ENCODE measurements at regions not wholly inside any gene's neighbourhood (a gene's known extent, or its start where the extent isn't known, plus 50 kb on each side); places are given as distances from the start of the nearest gene placed in this dataset.

GRCh38 chr13:33537676-33538075 lies 252.1 kb upstream of the STARD13 start:
- H3K27ac ChIP-seq (ENCODE audit: insufficient read depth in 1 of 2, low read depth in 1 of 2, low read length in 2 of 2, poor library complexity in 1 of 2, severe bottlenecking in 2 of 2), result peak overlapping the region; percentile 23 to 55
- peaks cover 14 to 39% (median 33%) of the 10 kb centered on the region in 4 experiments for H3K4me1 ChIP-seq (ENCODE audit: control extremely low read depth in 1 of 4, control insufficient read depth in 4 of 4, insufficient read depth in 4 of 4, low read length in 3 of 4)
- H3K27me3 ChIP-seq (replicated peaks in 2 of 5; ENCODE audit: control insufficient read depth in 4 of 5, insufficient read depth in 5 of 5, low read length in 4 of 5), result no peaks in the 10 kb centered on the region
- DNase-seq, result peak in 2 of 3 donors; percentile 76 to 84
- ChIA-PET POLR2A (no interaction called here), CTCF (no interaction called here)
- no peak overlapping the region for H3K4me3 ChIP-seq (ENCODE audit: control insufficient read depth in 1 of 7, extremely low read depth in 1 of 7, insufficient read depth in 4 of 7, low read depth in 2 of 7, low read length in 6 of 7)
- WGBS (ENCODE audit: insufficient coverage), result 13% methylated on average over 1 of the region's 2 CpGs
- H3K9me3 ChIP-seq (ENCODE audit: control extremely low read depth in 1 of 5, control insufficient read depth in 4 of 5, insufficient read depth in 2 of 5, low read depth in 1 of 5, low read length in 4 of 5), result no peaks in the 10 kb centered on the region
- no peaks in the 10 kb centered on the region for H3K36me3 ChIP-seq (ENCODE audit: control insufficient read depth in 4 of 4, insufficient read depth in 4 of 4, low read length in 3 of 4)

- H3K36me3 ChIP-seq (ENCODE audit: control insufficient read depth in 4 of 4, insufficient read depth in 4 of 4, low read length in 3 of 4), result no peaks in the 10 kb centered on the region
- 90% methylated on average over 7 of the region's 7 CpGs for WGBS (ENCODE audit: insufficient coverage)
- H3K27me3 ChIP-seq (replicated peaks in 2 of 5; ENCODE audit: control insufficient read depth in 4 of 5, insufficient read depth in 5 of 5, low read length in 4 of 5), result no peaks in the 10 kb centered on the region
- H3K9me3 ChIP-seq (ENCODE audit: control extremely low read depth in 1 of 5, control insufficient read depth in 4 of 5, insufficient read depth in 2 of 5, low read depth in 1 of 5, low read length in 4 of 5), result no peaks in the 10 kb centered on the region
- no peak for DNase-seq
- H3K4me3 ChIP-seq (ENCODE audit: control insufficient read depth in 1 of 7, extremely low read depth in 1 of 7, insufficient read depth in 4 of 7, low read depth in 2 of 7, low read length in 6 of 7), result peak overlapping the region in 6 of 7 experiments; percentile 68 to 84 (median 75)
- H3K27ac ChIP-seq (ENCODE audit: insufficient read depth in 1 of 2, low read depth in 1 of 2, low read length in 2 of 2, poor library complexity in 1 of 2, severe bottlenecking in 2 of 2), result peak overlapping the region; percentile 98 to 100
- POLR2A ChIA-PET, result no interaction called here
- peaks cover 22 to 50% (median 41%) of the 10 kb centered on the region in 4 experiments for H3K4me1 ChIP-seq (ENCODE audit: control extremely low read depth in 1 of 4, control insufficient read depth in 4 of 4, insufficient read depth in 4 of 4, low read length in 3 of 4)
- CTCF ChIA-PET, result no interaction called here
These were observed 255.9 kb upstream of the STARD13 start for GRCh38 chr13:33541456-33541855.

DNA sequence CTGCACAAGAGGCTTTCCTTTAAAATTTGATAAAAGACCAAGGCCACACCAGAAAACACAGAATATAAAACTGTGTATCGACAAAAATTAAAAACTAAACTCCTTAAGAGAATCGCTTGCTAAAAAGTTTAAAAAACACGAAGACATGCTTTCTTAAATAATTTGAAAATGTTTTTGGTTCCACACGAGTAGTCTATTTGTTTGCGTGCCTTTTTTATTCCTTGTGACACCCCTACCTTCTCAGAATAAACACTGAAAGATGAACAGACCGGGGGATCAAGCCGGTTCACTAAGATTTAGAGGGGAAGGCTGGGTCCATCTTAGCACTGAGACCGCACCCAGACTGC lies 256.4 kb upstream of the STARD13 start:
- ChIA-PET CTCF (no interaction called here), POLR2A (no interaction called here)
- H3K4me3 ChIP-seq (ENCODE audit: control insufficient read depth in 1 of 7, extremely low read depth in 1 of 7, insufficient read depth in 4 of 7, low read depth in 2 of 7, low read length in 6 of 7), result peak overlapping the region in 6 of 7 experiments; percentile 68 to 84 (median 75)
- no peaks in the 10 kb centered on the region for H3K36me3 ChIP-seq (ENCODE audit: control insufficient read depth in 4 of 4, insufficient read depth in 4 of 4, low read length in 3 of 4)
- H3K27ac ChIP-seq (ENCODE audit: insufficient read depth in 1 of 2, low read depth in 1 of 2, low read length in 2 of 2, poor library complexity in 1 of 2, severe bottlenecking in 2 of 2), result peak overlapping the region; percentile 98 to 100
- H3K9me3 ChIP-seq (ENCODE audit: control extremely low read depth in 1 of 5, control insufficient read depth in 4 of 5, insufficient read depth in 2 of 5, low read depth in 1 of 5, low read length in 4 of 5), result no peaks in the 10 kb centered on the region
- peaks cover 19 to 46% (median 38%) of the 10 kb centered on the region in 4 experiments for H3K4me1 ChIP-seq (ENCODE audit: control extremely low read depth in 1 of 4, control insufficient read depth in 4 of 4, insufficient read depth in 4 of 4, low read length in 3 of 4)
- no peaks in the 10 kb centered on the region for H3K27me3 ChIP-seq (replicated peaks in 2 of 5; ENCODE audit: control insufficient read depth in 4 of 5, insufficient read depth in 5 of 5, low read length in 4 of 5)
- 0% methylated on average over 2 of the region's 8 CpGs for WGBS (ENCODE audit: insufficient coverage)
- DNase-seq, result no peak

DNA sequence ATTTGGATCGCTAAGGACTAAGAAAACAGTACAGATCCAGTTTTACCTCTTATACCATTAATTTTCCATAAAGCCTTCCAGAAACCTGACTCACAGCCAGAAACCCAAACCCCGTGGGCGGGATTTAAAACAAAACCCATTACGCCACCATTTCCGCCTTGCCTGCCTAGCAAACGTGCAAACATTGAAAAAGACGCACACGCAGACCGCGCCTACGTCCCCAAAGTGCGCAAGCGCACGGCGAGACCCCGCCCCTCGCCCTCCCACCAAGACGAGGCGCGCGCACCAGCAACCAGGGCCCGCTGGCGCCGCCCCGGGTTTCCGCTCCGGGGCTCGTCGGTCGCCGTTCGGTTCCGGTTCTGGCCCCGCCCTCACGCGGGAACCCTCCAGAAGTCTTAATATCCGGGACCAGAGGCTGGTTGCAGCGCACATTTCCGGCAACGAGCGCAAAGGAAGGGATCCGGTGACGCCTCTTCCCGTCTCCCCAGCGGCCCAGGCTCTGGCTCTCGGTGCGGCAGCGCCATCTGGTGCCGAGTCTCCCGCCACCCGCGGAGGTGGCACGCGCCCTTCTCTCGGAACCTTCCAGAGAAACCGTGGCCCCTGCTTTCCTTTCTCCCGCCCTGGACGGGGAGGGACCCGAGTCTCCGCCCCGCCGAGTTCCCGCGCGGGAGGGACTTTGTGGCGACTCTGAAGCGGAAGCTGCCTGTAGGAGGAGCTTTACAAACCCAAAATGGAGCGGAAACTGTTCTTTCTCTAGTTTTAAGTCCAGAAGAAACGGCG lies 256.9 kb upstream of the STARD13 start:
- H3K9me3 ChIP-seq (ENCODE audit: control extremely low read depth in 1 of 5, control insufficient read depth in 4 of 5, insufficient read depth in 2 of 5, low read depth in 1 of 5, low read length in 4 of 5), result no peaks in the 10 kb centered on the region

DNA sequence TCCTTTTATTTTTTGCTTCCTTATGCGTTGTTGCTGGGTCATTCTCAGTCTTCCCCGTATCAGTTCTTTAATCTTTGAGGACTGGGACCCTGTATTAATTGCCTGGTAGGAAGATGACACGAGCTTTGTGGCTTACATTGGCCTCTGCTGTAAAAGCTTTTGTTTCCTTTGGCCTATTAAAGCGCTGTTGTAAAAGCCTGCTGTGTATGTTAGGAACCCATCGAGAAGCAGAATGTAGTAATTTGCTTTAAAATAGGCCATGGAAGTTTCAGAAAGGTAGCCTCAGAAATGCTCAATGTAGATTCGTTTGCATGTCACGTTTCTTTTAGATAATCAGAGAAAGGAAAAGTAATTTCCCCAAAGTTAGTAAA lies 257.5 kb upstream of the STARD13 start:
- Histone ChIP-seq H3K4me1 (ENCODE audit: control extremely low read depth in 1 of 4, control insufficient read depth in 4 of 4, insufficient read depth in 4 of 4, low read length in 3 of 4) (peaks cover 18 to 39% (median 29%) of the 10 kb centered on the region in 4 experiments), H3K27ac (ENCODE audit: insufficient read depth in 1 of 2, low read depth in 1 of 2, low read length in 2 of 2, poor library complexity in 1 of 2, severe bottlenecking in 2 of 2) (peak overlapping the region; percentile 96 to 100), H3K9me3 (ENCODE audit: control extremely low read depth in 1 of 5, control insufficient read depth in 4 of 5, insufficient read depth in 2 of 5, low read depth in 1 of 5, low read length in 4 of 5) (no peaks in the 10 kb centered on the region), H3K27me3 (replicated peaks in 2 of 5; ENCODE audit: control insufficient read depth in 4 of 5, insufficient read depth in 5 of 5, low read length in 4 of 5) (no peaks in the 10 kb centered on the region), H3K36me3 (ENCODE audit: control insufficient read depth in 4 of 4, insufficient read depth in 4 of 4, low read length in 3 of 4) (no peaks in the 10 kb centered on the region), H3K4me3 (ENCODE audit: control insufficient read depth in 1 of 7, extremely low read depth in 1 of 7, insufficient read depth in 4 of 7, low read depth in 2 of 7, low read length in 6 of 7) (peak overlapping the region in 6 of 7 experiments; percentile 65 to 84 (median 74))
- DNase-seq, result no peak
- 6% methylated on average over 3 of the region's 7 CpGs for WGBS (ENCODE audit: insufficient coverage)
- CTCF ChIA-PET, result interaction anchor here (0.6 to 1.8 kb wide), 11 partner anchors 9 to 956 kb away, joined by 3 to 6 read pairs (median 3); no protein-coding TSS in a partner anchor
- POLR2A ChIA-PET, result interaction anchor here (0.6 to 0.7 kb wide), 2 partner anchors 175 to 243 kb away, joined by 3 read pairs; no protein-coding TSS in a partner anchor

More for the DNA sequence above, 256.9 kb upstream of the STARD13 start:
- Histone ChIP-seq H3K27me3 (replicated peaks in 2 of 5; ENCODE audit: control insufficient read depth in 4 of 5, insufficient read depth in 5 of 5, low read length in 4 of 5) (no peaks in the 10 kb centered on the region), H3K27ac (ENCODE audit: insufficient read depth in 1 of 2, low read depth in 1 of 2, low read length in 2 of 2, poor library complexity in 1 of 2, severe bottlenecking in 2 of 2) (peak overlapping the region; percentile 98 to 100), H3K36me3 (ENCODE audit: control insufficient read depth in 4 of 4, insufficient read depth in 4 of 4, low read length in 3 of 4) (no peaks in the 10 kb centered on the region), H3K4me3 (ENCODE audit: control insufficient read depth in 1 of 7, extremely low read depth in 1 of 7, insufficient read depth in 4 of 7, low read depth in 2 of 7, low read length in 6 of 7) (peak overlapping the region in 6 of 7 experiments; percentile 68 to 84 (median 75)), H3K4me1 (ENCODE audit: control extremely low read depth in 1 of 4, control insufficient read depth in 4 of 4, insufficient read depth in 4 of 4, low read length in 3 of 4) (peaks cover 18 to 40% (median 34%) of the 10 kb centered on the region in 4 experiments)
- peak; percentile 99 to 100 (median 100) for DNase-seq
- POLR2A ChIA-PET, result interaction anchor here (0.6 to 0.7 kb wide), 2 partner anchors 174 to 244 kb away, joined by 3 read pairs; no protein-coding TSS in a partner anchor
- 0% methylated on average over 68 of the region's 70 CpGs for WGBS (ENCODE audit: insufficient coverage)
- CTCF ChIA-PET, result interaction anchor here (0.6 to 1.8 kb wide), 11 partner anchors 9 to 955 kb away, joined by 3 to 6 read pairs (median 3); no protein-coding TSS in a partner anchor

DNA sequence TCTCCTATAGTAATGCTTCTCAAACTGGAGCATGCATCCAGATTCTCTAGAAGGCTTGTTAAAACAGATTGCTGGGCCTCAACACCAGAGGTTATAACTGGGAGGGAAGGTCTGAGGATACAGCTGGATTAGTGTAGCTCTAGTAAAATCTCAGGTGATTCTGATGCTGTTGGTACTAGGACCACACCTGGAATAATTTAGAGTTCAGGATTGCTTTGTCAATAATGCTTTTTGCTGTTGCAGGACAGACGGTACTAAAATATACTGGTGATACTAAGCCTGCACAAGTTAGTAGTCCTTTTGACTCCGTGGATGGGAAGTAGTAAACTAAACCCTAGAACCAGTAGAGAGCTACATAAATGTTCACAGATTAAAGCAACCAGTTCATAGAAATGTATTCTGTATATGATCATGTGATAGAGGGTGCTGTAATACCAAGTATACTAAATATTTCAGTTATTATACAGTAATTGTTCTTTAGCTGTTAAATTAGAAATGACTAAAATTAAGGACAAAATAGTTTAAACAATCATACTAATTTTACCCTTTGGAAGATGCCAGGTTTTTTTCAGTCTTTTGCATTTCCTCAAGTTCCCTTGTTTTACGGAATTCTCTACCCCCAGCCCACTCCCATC lies 258.2 kb upstream of the STARD13 start:
- Histone ChIP-seq H3K27me3 (replicated peaks in 2 of 5; ENCODE audit: control insufficient read depth in 4 of 5, insufficient read depth in 5 of 5, low read length in 4 of 5) (no peaks in the 10 kb centered on the region), H3K36me3 (ENCODE audit: control insufficient read depth in 4 of 4, insufficient read depth in 4 of 4, low read length in 3 of 4) (no peaks in the 10 kb centered on the region), H3K27ac (ENCODE audit: insufficient read depth in 1 of 2, low read depth in 1 of 2, low read length in 2 of 2, poor library complexity in 1 of 2, severe bottlenecking in 2 of 2) (peak overlapping the region; percentile 96 to 100), H3K4me3 (ENCODE audit: control insufficient read depth in 1 of 7, extremely low read depth in 1 of 7, insufficient read depth in 4 of 7, low read depth in 2 of 7, low read length in 6 of 7) (peak overlapping the region in 4 of 7 experiments; percentile 74 to 84 (median 76)), H3K9me3 (ENCODE audit: control extremely low read depth in 1 of 5, control insufficient read depth in 4 of 5, insufficient read depth in 2 of 5, low read depth in 1 of 5, low read length in 4 of 5) (no peaks in the 10 kb centered on the region), H3K4me1 (ENCODE audit: control extremely low read depth in 1 of 4, control insufficient read depth in 4 of 4, insufficient read depth in 4 of 4, low read length in 3 of 4) (peaks cover 18 to 41% (median 27%) of the 10 kb centered on the region in 4 experiments)
- DNase-seq, result no peak
- 96% methylated on average over 2 of the region's 3 CpGs for WGBS (ENCODE audit: insufficient coverage)
- CTCF ChIA-PET, result interaction anchor here (0.9 to 1.8 kb wide), 6 partner anchors 14 to 956 kb away, joined by 3 to 6 read pairs (median 4); no protein-coding TSS in a partner anchor
- POLR2A ChIA-PET, result no interaction called here
